A204.1 (cell line): ENCODE measurements at regions not wholly inside any gene's neighbourhood (a gene's known extent, or its start where the extent isn't known, plus 50 kb on each side); places are given as distances from the start of the nearest gene placed in this dataset.
"Not testable (repeated sequence)": the region's sequence is repeated elsewhere in the genome, so short reads cannot be mapped to it uniquely, and the experiment has no call there.

Experiments used
- FAIRE-seq: peaks from 2 replicates; lab custom pipeline; 2012; peaks lifted over from hg19 to GRCh38; lab: Jason Lieb, UNC

- no peak for FAIRE-seq
These were observed 233.7 kb upstream of the HNRNPA3 start for GRCh38 chr2:176978921-176979320.

GRCh38 chr2:176979981-176980710 is 232.4 kb upstream of the HNRNPA3 start:
- FAIRE-seq, result no peak

- no peak for FAIRE-seq
These were observed 227.6 kb upstream of the HNRNPA3 start for GRCh38 chr2:176984987-176985386.

GRCh38 chr2:176985871-176986270 is 226.7 kb upstream of the HNRNPA3 start:
- FAIRE-seq, result no peak

GRCh38 chr2:176986487-176986886 is 226.1 kb upstream of the HNRNPA3 start:
- no peak for FAIRE-seq

- no peak for FAIRE-seq
These were observed 221.2 kb upstream of the HNRNPA3 start for GRCh38 chr2:176991411-176991810.

- no peak for FAIRE-seq
These were observed 215.4 kb upstream of the HNRNPA3 start for GRCh38 chr2:176997074-176997791.

- FAIRE-seq, result no peak
These were observed 214.8 kb upstream of the HNRNPA3 start for GRCh38 chr2:176997792-176998169.

- no peak for FAIRE-seq
These were observed 213.3 kb upstream of the HNRNPA3 start for GRCh38 chr2:176999301-176999700.

GRCh38 chr2:177000061-177000714 is 212.4 kb upstream of the HNRNPA3 start:
- no peak for FAIRE-seq

- no peak for FAIRE-seq
These were observed 211.9 kb upstream of the HNRNPA3 start for GRCh38 chr2:177000715-177001072.

- no peak for FAIRE-seq
These were observed 211.3 kb upstream of the HNRNPA3 start for GRCh38 chr2:177001334-177001733.

- FAIRE-seq, result no peak
These were observed 209.6 kb upstream of the HNRNPA3 start for GRCh38 chr2:177002983-177003382.

GRCh38 chr2:177007726-177008125 is 204.9 kb upstream of the HNRNPA3 start:
- FAIRE-seq, result not testable (repeated sequence)

- not testable (repeated sequence) for FAIRE-seq
These were observed 203.9 kb upstream of the HNRNPA3 start for GRCh38 chr2:177008662-177009061.

- no peak for FAIRE-seq
These were observed 202.4 kb upstream of the HNRNPA3 start for GRCh38 chr2:177010146-177010545.

- no peak for FAIRE-seq
These were observed 201.7 kb upstream of the HNRNPA3 start for GRCh38 chr2:177010861-177011260.

- FAIRE-seq, result no peak
These were observed 197.6 kb upstream of the HNRNPA3 start for GRCh38 chr2:177014946-177015345.

- no peak for FAIRE-seq
These were observed 197.2 kb upstream of the HNRNPA3 start for GRCh38 chr2:177015356-177015923.

- FAIRE-seq, result no peak
These were observed 192.0 kb upstream of the HNRNPA3 start for GRCh38 chr2:177020524-177021119.

- no peak for FAIRE-seq
These were observed 190.8 kb upstream of the HNRNPA3 start for GRCh38 chr2:177021706-177022343.

GRCh38 chr2:177024765-177025164 is 187.8 kb upstream of the HNRNPA3 start:
- FAIRE-seq, result no peak
